Neural cell (in vitro differentiated cells): ENCODE measurements at regions not wholly inside any gene's neighbourhood (a gene's known extent, or its start where the extent isn't known, plus 50 kb on each side); places are given as distances from the start of the nearest gene placed in this dataset.

ENCODE experiments used
- H2AFZ ChIP-seq: fragments of 200-600, 300-800 bp; sonication (generic), shearing (Covaris generic); 2 replicates; pipeline ENCODE4 v1.6.0; 2014; ENCODE audit warnings: low read depth, mild to moderate bottlenecking, antibody characterized with exemption, low read length, moderate library complexity
- H3F3A ChIP-seq: fragments of 200-600 bp; shearing (Covaris generic); 2 replicates; pipeline ENCODE4 v1.6.1; 2016; ENCODE audit warnings: mild to moderate bottlenecking, moderate library complexity, mixed read lengths, antibody characterized with exemption, low read length; ENCODE audit not compliant: insufficient read depth, poor library complexity, severe bottlenecking
- H3K27ac ChIP-seq: fragments of 200-600, 300-800 bp; sonication (generic), shearing (Covaris generic); 2 replicates; pipeline ENCODE4 v1.5.1; 2014; ENCODE audit warnings: mild to moderate bottlenecking, low read length, moderate library complexity
- H3K27me3 ChIP-seq: fragments of 300-800, 200-600 bp; sonication (generic), shearing (Covaris generic); 2 replicates; pipeline ENCODE4 v1.6.0; 2014; ENCODE audit warnings: mild to moderate bottlenecking, low read depth, low read length, moderate library complexity; ENCODE audit not compliant: insufficient read depth
- H3K36me3 ChIP-seq: fragments of 300-800, 200-600 bp; sonication (generic), shearing (Covaris generic); 2 replicates; pipeline ENCODE4 v1.5.1; 2014; ENCODE audit warnings: mild to moderate bottlenecking, antibody characterized with exemption, low read length, moderate library complexity; ENCODE audit not compliant: insufficient read depth
- H3K4me2 ChIP-seq: fragments of 300-800, 200-600 bp; sonication (generic), shearing (Covaris generic); 2 replicates; pipeline ENCODE4 v1.6.0; 2014; ENCODE audit warnings: mild to moderate bottlenecking, low read length
- H3K4me3 ChIP-seq: fragments of 300-800, 200-600 bp; sonication (generic), shearing (Covaris generic); 2 replicates; pipeline ENCODE4 v1.5.1; 2014; ENCODE audit warnings: mild to moderate bottlenecking, low read length, moderate library complexity
- H3K79me2 ChIP-seq: fragments of 200-600 bp; shearing (Covaris generic); replicated peaks from 2 replicates; pipeline ENCODE4 v1.6.0; 2014; ENCODE audit warnings: mild to moderate bottlenecking, low read length, moderate library complexity; ENCODE audit not compliant: insufficient read depth
- H3K9ac ChIP-seq: fragments of 300-800, 200-600 bp; sonication (generic), shearing (Covaris generic); 2 replicates; pipeline ENCODE4 v1.6.1; 2016; ENCODE audit warnings: mild to moderate bottlenecking, low read length, mixed read lengths
- H3K9me2 ChIP-seq: fragments of 200-600 bp; shearing (Covaris generic); 2 replicates; pipeline ENCODE4 v1.6.1; 2016; ENCODE audit warnings: mild to moderate bottlenecking, low read length, mixed read lengths; ENCODE audit not compliant: insufficient read depth
- H3K9me3 ChIP-seq: fragments of 200-600, 300-800 bp; sonication (generic), shearing (Covaris generic); 2 replicates; pipeline ENCODE4 v1.6.1; 2016; ENCODE audit warnings: mild to moderate bottlenecking, mixed run types, low read length, moderate library complexity, mixed read lengths
- H4K20me1 ChIP-seq: fragments of 200-600 bp; shearing (Covaris generic); 2 replicates; pipeline ENCODE4 v1.6.1; 2016; ENCODE audit warnings: mild to moderate bottlenecking, mixed run types; ENCODE audit not compliant: insufficient read depth
- EP300 ChIP-seq: fragments of 450-650 bp; conservative IDR thresholded peaks from 2 replicates; pipeline ENCODE4 v1.6.1; 2014; ENCODE audit warnings: antibody characterized with exemption, mild to moderate bottlenecking, moderate library complexity; ENCODE audit not compliant: poor library complexity, severe bottlenecking
- EZH2 ChIP-seq: fragments of 200-600, 300-800 bp; shearing (Covaris generic), sonication (generic); IDR thresholded peaks from 2 replicates; pipeline ENCODE4 v1.6.1; 2014; ENCODE audit warnings: antibody characterized with exemption, low read length, borderline replicate concordance, mild to moderate bottlenecking; ENCODE audit not compliant: insufficient read depth, poor library complexity, severe bottlenecking
- MXI1 ChIP-seq: fragments of 450-650 bp; conservative IDR thresholded peaks from 2 replicates; pipeline ENCODE4 v1.6.1; 2014; ENCODE audit warnings: antibody characterized with exemption, mild to moderate bottlenecking; ENCODE audit not compliant: poor library complexity, severe bottlenecking
- POLR2AphosphoS5 ChIP-seq: IDR thresholded peaks from 2 replicates; pipeline ENCODE4 v1.6.1; 2012
- RAD21 ChIP-seq: fragments of 450-650 bp; conservative IDR thresholded peaks from 2 replicates; pipeline ENCODE4 v1.6.1; 2014; ENCODE audit warnings: antibody characterized with exemption, mild to moderate bottlenecking, moderate library complexity
- SMC3 ChIP-seq: fragments of 450-650 bp; conservative IDR thresholded peaks from 2 replicates; pipeline ENCODE4 v1.6.1; 2014; ENCODE audit warnings: antibody characterized with exemption, mild to moderate bottlenecking, moderate library complexity; ENCODE audit not compliant: poor library complexity
- TAF1 ChIP-seq: IDR thresholded peaks from 2 replicates; pipeline ENCODE4 v1.6.1; 2012; ENCODE audit warnings: low read depth
- TF ChIP-seq, protein P1 (sequence below): fragments of 450-650 bp; IDR thresholded peaks from 2 replicates; pipeline ENCODE4 v1.5.1; 2014; ENCODE audit warnings: antibody characterized with exemption, mild to moderate bottlenecking, moderate library complexity; ENCODE audit not compliant: poor library complexity, severe bottlenecking
- TF ChIP-seq, protein P2 (sequence below): IDR thresholded peaks from 2 replicates; pipeline ENCODE4 v1.6.1; 2012; ENCODE audit warnings: borderline replicate concordance

- H3F3A ChIP-seq = no peaks in the 10 kb centered on the region
- H3K9me2 ChIP-seq = no peaks in the 10 kb centered on the region
- no peaks in the 10 kb centered on the region for H3K36me3 ChIP-seq
- H3K9me3 ChIP-seq = no peaks in the 10 kb centered on the region
- H3K4me2 ChIP-seq = no peak overlapping the region
- no peaks in the 10 kb centered on the region for H4K20me1 ChIP-seq
- TF ChIP-seq, protein P1, sequence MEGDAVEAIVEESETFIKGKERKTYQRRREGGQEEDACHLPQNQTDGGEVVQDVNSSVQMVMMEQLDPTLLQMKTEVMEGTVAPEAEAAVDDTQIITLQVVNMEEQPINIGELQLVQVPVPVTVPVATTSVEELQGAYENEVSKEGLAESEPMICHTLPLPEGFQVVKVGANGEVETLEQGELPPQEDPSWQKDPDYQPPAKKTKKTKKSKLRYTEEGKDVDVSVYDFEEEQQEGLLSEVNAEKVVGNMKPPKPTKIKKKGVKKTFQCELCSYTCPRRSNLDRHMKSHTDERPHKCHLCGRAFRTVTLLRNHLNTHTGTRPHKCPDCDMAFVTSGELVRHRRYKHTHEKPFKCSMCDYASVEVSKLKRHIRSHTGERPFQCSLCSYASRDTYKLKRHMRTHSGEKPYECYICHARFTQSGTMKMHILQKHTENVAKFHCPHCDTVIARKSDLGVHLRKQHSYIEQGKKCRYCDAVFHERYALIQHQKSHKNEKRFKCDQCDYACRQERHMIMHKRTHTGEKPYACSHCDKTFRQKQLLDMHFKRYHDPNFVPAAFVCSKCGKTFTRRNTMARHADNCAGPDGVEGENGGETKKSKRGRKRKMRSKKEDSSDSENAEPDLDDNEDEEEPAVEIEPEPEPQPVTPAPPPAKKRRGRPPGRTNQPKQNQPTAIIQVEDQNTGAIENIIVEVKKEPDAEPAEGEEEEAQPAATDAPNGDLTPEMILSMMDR = no peak
- TF ChIP-seq SMC3 (no peak), RAD21 (no peak), POLR2AphosphoS5 (no peak), TAF1 (no peak), EP300 (no peak), MXI1 (no peak), EZH2 (no peak)
- TF ChIP-seq, protein P2, sequence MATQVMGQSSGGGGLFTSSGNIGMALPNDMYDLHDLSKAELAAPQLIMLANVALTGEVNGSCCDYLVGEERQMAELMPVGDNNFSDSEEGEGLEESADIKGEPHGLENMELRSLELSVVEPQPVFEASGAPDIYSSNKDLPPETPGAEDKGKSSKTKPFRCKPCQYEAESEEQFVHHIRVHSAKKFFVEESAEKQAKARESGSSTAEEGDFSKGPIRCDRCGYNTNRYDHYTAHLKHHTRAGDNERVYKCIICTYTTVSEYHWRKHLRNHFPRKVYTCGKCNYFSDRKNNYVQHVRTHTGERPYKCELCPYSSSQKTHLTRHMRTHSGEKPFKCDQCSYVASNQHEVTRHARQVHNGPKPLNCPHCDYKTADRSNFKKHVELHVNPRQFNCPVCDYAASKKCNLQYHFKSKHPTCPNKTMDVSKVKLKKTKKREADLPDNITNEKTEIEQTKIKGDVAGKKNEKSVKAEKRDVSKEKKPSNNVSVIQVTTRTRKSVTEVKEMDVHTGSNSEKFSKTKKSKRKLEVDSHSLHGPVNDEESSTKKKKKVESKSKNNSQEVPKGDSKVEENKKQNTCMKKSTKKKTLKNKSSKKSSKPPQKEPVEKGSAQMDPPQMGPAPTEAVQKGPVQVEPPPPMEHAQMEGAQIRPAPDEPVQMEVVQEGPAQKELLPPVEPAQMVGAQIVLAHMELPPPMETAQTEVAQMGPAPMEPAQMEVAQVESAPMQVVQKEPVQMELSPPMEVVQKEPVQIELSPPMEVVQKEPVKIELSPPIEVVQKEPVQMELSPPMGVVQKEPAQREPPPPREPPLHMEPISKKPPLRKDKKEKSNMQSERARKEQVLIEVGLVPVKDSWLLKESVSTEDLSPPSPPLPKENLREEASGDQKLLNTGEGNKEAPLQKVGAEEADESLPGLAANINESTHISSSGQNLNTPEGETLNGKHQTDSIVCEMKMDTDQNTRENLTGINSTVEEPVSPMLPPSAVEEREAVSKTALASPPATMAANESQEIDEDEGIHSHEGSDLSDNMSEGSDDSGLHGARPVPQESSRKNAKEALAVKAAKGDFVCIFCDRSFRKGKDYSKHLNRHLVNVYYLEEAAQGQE = no peak
- H3K9ac ChIP-seq = no peak overlapping the region
- H3K4me3 ChIP-seq = no peak overlapping the region
- H2AFZ ChIP-seq = no peak overlapping the region
- no peaks in the 10 kb centered on the region for H3K79me2 ChIP-seq
- H3K27ac ChIP-seq = no peak overlapping the region
- no peaks in the 10 kb centered on the region for H3K27me3 ChIP-seq
Observed at GRCh38 chr1:48057249-48057648, 60.1 kb upstream of the TRABD2B start.

DNA sequence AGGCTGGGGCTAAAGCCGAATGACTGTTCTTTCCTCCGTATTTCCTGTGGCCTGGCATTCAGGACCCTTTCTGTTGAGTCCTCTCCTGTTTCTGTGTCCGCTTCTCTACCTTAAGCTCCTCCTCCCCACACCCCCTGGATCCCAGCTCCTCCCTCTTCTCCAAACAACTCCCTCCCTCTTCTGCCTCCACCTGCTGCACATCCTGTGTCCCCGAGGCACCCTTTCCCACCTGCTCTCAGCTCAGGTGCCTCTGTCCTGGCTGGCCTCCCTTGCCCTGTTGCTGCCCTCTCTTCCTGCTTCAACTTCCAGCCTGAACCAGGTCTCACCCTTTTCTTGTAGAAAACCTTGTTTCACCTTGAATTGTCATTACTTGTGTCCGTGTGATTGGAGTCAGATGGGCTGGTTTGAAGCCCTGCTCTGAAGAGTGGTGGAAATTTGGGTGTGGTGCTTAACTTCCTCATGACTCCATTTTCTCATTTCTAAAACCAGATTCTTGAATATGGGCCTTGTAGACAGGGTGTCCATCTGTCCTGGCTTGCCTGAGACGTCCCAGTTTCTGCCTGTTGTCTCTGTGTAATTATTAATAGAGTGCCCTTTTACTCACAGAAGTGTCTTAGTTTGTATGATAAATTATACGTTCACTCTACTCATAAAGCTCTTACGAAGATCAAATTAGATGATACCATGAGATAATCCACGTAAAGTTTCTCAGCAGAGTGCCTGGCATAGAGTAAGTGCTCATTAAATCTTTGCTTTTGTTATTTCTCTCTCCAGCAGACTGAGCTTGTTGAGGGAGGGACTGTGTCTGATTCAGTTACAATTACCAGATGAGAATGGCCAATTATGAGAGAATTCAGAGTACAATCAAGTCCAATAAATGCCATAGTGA, 58.9 kb upstream of the TRABD2B start:
- no peak for TF ChIP-seq MXI1
- TF ChIP-seq POLR2AphosphoS5 = no peak
- no peak for TF ChIP-seq TAF1
- no peak for TF ChIP-seq EP300
- no peak for TF ChIP-seq EZH2
- no peak for TF ChIP-seq SMC3
- TF ChIP-seq, protein P2 = no peak
- TF ChIP-seq, protein P1 = no peak
- TF ChIP-seq RAD21 = no peak
- H3K4me2 ChIP-seq = no peak overlapping the region
- no peaks in the 10 kb centered on the region for H3K79me2 ChIP-seq
- H3K9ac ChIP-seq = no peak overlapping the region
- no peak overlapping the region for H3K4me3 ChIP-seq
- H3K9me2 ChIP-seq = no peaks in the 10 kb centered on the region
- no peaks in the 10 kb centered on the region for H3K36me3 ChIP-seq
- H3K9me3 ChIP-seq = no peaks in the 10 kb centered on the region
- no peaks in the 10 kb centered on the region for H4K20me1 ChIP-seq
- H3F3A ChIP-seq = no peaks in the 10 kb centered on the region
- no peaks in the 10 kb centered on the region for H3K27me3 ChIP-seq
- no peak overlapping the region for H3K27ac ChIP-seq
- no peak overlapping the region for H2AFZ ChIP-seq
